ENCODE measurements at regions not wholly inside any gene's neighbourhood (a gene's known extent, or its start where the extent isn't known, plus 50 kb on each side); places are given as distances from the start of the nearest gene placed in this dataset.
"Not testable (repeated sequence)": the region's sequence is repeated elsewhere in the genome, so short reads cannot be mapped to it uniquely, and the experiment has no call there.

DNA sequence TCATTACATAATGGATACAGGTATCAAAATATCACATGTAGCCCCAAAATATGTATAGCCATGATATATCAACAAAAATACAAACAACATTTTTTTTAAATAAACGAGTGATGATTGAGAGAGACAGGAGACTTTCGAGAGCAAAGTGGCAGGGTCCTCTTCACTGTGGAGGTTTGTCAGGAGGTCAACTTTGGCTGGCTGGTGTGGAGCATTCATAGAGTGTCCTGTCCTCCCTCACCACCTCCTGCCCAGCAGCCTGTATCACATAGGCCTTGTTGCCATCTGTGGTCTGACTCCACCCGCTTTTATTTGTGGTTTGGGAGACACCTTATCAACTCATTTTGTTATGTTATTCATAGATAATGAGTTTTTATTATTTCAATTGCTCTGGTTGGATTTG is 206.9 kb downstream of the SYK start:
- intact Hi-C loops (cut with DNase I, micrococcal nuclease): no loop called here
- DNase-seq (no peak), ATAC-seq (no peak)
- Histone ChIP-seq H3K36me3 (ENCODE audit: low read depth) (no peaks in the 10 kb centered on the region), H3K4me3 (no peak overlapping the region), H3K9me3 (no peaks in the 10 kb centered on the region), H3K4me1 (ENCODE audit: low read depth) (no peaks in the 10 kb centered on the region)
- TF ChIP-seq, protein P1, sequence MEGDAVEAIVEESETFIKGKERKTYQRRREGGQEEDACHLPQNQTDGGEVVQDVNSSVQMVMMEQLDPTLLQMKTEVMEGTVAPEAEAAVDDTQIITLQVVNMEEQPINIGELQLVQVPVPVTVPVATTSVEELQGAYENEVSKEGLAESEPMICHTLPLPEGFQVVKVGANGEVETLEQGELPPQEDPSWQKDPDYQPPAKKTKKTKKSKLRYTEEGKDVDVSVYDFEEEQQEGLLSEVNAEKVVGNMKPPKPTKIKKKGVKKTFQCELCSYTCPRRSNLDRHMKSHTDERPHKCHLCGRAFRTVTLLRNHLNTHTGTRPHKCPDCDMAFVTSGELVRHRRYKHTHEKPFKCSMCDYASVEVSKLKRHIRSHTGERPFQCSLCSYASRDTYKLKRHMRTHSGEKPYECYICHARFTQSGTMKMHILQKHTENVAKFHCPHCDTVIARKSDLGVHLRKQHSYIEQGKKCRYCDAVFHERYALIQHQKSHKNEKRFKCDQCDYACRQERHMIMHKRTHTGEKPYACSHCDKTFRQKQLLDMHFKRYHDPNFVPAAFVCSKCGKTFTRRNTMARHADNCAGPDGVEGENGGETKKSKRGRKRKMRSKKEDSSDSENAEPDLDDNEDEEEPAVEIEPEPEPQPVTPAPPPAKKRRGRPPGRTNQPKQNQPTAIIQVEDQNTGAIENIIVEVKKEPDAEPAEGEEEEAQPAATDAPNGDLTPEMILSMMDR (IDR thresholded peaks at IDR 0.05): no peak

DNA sequence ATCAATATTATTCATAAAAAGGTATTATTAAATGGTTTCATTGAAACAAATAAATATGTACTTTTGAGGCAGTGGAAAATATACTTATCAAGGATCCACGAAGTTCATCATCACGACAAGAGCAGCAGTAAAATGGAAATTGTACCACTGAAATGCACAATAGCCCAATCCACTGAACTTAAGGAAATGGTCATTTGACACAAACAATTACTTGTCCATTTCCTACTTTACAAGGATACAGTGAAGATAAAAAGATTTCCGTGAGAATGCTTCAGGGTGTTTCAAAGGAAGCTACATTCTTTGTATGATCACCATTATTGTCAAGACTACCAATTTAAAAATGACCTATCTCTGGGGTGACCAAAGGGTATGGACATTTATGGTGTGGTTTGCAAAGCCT is 210.3 kb downstream of the SYK start:
- no peaks in the 10 kb centered on the region for H3K4me1 ChIP-seq (ENCODE audit: low read depth)
- no peak for DNase-seq
- no peak for ATAC-seq
- no peak overlapping the region for H3K4me3 ChIP-seq
- no peaks in the 10 kb centered on the region for H3K36me3 ChIP-seq (ENCODE audit: low read depth)
- TF ChIP-seq, protein P1 (IDR thresholded peaks at IDR 0.05): no peak
- no peaks in the 10 kb centered on the region for H3K9me3 ChIP-seq
- intact Hi-C loops (cut with DNase I, micrococcal nuclease): no loop called here

DNA sequence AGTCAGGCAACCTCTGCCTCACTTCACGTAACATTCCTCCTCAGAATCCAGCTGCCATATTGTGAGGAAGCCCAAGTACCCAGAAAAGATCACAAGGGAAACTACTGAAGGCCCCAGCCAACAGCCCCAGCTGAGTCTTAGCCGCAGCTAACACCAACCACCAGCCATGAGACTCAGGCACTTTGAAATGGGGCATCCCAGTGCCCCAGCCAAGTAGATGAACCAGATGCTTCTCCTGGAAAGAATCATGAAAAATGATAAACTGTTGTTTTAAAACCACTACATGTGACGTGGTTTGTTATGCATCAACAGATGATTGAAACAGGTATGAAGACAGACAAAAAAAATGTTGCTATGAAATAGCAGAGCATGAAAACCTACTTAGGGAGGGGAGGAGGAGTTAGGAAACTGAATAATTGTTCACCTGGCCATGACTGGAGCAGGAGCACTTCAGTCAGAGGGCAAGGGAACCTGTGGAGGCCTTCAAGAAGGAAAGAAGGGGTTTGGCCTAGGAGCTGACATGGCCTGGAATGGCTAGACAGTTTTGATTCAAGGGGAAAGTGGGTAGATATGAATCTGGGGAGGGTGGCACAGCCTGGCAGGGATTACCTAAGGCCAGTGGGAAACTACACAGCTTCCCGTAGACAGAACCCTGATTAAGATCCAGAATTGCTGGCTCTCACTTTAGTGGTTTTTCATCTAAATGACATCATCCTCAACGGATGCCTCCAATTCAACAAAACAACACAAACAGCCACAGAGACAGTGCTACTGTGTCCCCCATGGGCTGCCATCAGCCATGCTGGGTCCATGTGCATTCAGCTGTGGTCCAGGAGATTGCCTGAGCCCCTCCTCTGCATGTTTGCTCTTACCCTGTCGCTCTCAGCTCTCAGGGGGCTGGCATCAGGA is 211.6 kb downstream of the SYK start:
- Histone ChIP-seq H3K4me3 (no peak overlapping the region), H3K36me3 (ENCODE audit: low read depth) (no peaks in the 10 kb centered on the region), H3K9me3 (no peaks in the 10 kb centered on the region), H3K4me1 (ENCODE audit: low read depth) (no peaks in the 10 kb centered on the region)
- intact Hi-C loops (cut with DNase I, micrococcal nuclease): no loop called here
- TF ChIP-seq, protein P1 (IDR thresholded peaks at IDR 0.05): no peak
- ATAC-seq (no peak), DNase-seq (no peak)

DNA sequence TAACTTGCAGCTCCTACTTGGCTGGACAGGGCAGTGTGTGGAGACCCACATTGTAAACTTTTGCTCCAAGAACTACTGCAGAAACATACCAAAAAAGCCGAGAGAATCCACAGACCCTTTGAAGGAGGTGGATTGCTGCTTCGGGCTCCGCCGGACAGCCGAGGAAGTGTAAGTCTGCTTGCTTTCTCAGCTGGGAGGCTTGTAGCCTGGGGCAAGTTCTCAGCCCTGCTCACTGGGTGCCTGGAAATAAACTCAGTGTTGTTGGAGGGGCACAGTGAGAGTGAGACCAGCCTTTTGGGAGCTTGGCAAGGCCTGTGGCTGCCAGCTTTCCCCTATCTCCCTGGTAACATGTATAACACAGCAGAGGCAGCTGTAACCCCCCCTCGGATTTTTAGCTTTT is 215.6 kb downstream of the SYK start:
- ATAC-seq: no peak

DNA sequence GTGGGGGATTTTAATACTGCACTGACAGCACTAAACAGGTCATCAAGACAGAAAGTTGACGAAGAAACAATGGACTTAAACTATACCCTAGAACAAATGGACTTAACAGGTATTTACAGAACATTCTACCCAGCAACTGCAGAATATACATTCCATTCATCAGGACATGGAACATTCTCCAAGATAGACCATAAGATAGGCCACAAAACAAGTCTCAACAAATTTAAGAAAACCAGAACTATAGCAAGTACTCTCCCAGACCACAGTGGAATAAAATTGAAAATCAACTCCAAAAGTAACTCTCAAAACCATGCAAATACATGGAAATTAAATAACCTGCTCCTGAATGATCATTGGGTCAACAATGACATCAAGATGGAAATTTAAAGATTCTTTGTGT is 218.3 kb downstream of the SYK start:
- H3K4me1 ChIP-seq (ENCODE audit: low read depth); intact Hi-C loops (cut with DNase I, micrococcal nuclease); H3K36me3 ChIP-seq (ENCODE audit: low read depth); H3K9me3 ChIP-seq; DNase-seq; H3K4me3 ChIP-seq; ATAC-seq: not testable (repeated sequence)

More for the DNA sequence above, 215.6 kb downstream of the SYK start:
- intact Hi-C loops (cut with DNase I, micrococcal nuclease): no loop called here
- H3K9me3 ChIP-seq: no peaks in the 10 kb centered on the region
- H3K36me3 ChIP-seq (ENCODE audit: low read depth): no peaks in the 10 kb centered on the region
- DNase-seq: no peak
- TF ChIP-seq, protein P1 (IDR thresholded peaks at IDR 0.05): no peak
- no peak overlapping the region for H3K4me3 ChIP-seq
- no peaks in the 10 kb centered on the region for H3K4me1 ChIP-seq (ENCODE audit: low read depth)

DNA sequence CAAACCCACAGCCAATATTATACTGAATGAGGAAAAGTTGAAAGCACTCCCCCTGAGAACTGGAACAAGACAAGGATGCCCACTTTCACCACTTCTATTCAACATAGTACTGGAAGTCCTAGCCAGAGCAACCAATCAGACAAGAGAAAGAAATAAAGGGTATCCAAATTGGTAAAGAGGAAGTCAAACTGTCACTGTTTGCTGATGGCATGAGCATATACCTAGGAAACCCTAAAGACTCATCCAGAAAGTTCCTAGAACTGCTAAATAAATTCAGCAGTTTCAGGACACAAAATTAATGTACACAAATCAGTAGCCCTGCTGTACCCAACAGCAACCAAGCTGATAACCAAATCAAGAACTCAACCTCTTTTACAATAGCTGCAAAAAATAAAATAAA is 220.0 kb downstream of the SYK start:
- H3K36me3 ChIP-seq (ENCODE audit: low read depth); H3K4me3 ChIP-seq; H3K9me3 ChIP-seq; DNase-seq; ATAC-seq; intact Hi-C loops (cut with DNase I, micrococcal nuclease); H3K4me1 ChIP-seq (ENCODE audit: low read depth): not testable (repeated sequence)
